ENCODE measurements at regions not wholly inside any gene's neighbourhood (a gene's known extent, or its start where the extent isn't known, plus 50 kb on each side); places are given as distances from the start of the nearest gene placed in this dataset.

DNA sequence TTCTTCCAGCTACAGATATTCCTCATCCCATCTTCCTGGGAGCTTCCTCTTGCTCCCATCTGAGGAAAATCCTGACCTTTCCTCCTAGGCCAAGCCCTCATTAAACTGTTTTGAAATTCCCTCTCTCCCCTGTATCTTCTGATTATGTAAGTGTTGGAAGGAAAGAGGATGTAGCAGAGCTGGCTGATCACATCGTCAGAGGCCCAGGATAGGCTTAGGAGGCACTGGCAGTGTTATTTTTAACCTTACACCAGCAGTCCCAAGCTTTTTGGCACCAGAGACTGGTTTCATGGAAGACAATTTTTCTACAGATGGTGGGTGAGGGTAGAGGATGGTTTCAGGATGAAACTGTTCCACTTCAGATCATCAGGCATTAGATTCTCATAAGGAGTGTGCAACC, 630.4 kb downstream of the EPHA4 start:
- TF ChIP-seq OVOL3 (tag by site-specific recombination; IDR thresholded peaks at IDR 0.05) (no peak), KLF10 (tag by site-specific recombination; IDR thresholded peaks at IDR 0.05) (no peak), ZNF10 (tag by site-specific recombination; IDR thresholded peaks at IDR 0.05) (no peak), ZBTB8A (tag by site-specific recombination; IDR thresholded peaks at IDR 0.05) (no peak), KLF16 (tag by site-specific recombination; IDR thresholded peaks at IDR 0.05) (no peak), ZNF24 (tag by site-specific recombination; IDR thresholded peaks at IDR 0.05) (no peak), ZBTB7A (tag by site-specific recombination; IDR thresholded peaks at IDR 0.05; ENCODE audit: low read depth) (no peak), MYNN (tag by site-specific recombination; IDR thresholded peaks at IDR 0.05; ENCODE audit: borderline replicate concordance) (no peak)
- TF ChIP-seq, protein P1, sequence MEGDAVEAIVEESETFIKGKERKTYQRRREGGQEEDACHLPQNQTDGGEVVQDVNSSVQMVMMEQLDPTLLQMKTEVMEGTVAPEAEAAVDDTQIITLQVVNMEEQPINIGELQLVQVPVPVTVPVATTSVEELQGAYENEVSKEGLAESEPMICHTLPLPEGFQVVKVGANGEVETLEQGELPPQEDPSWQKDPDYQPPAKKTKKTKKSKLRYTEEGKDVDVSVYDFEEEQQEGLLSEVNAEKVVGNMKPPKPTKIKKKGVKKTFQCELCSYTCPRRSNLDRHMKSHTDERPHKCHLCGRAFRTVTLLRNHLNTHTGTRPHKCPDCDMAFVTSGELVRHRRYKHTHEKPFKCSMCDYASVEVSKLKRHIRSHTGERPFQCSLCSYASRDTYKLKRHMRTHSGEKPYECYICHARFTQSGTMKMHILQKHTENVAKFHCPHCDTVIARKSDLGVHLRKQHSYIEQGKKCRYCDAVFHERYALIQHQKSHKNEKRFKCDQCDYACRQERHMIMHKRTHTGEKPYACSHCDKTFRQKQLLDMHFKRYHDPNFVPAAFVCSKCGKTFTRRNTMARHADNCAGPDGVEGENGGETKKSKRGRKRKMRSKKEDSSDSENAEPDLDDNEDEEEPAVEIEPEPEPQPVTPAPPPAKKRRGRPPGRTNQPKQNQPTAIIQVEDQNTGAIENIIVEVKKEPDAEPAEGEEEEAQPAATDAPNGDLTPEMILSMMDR (tag by site-specific recombination; IDR thresholded peaks at IDR 0.05) = no peak
- TF ChIP-seq, protein P2, sequence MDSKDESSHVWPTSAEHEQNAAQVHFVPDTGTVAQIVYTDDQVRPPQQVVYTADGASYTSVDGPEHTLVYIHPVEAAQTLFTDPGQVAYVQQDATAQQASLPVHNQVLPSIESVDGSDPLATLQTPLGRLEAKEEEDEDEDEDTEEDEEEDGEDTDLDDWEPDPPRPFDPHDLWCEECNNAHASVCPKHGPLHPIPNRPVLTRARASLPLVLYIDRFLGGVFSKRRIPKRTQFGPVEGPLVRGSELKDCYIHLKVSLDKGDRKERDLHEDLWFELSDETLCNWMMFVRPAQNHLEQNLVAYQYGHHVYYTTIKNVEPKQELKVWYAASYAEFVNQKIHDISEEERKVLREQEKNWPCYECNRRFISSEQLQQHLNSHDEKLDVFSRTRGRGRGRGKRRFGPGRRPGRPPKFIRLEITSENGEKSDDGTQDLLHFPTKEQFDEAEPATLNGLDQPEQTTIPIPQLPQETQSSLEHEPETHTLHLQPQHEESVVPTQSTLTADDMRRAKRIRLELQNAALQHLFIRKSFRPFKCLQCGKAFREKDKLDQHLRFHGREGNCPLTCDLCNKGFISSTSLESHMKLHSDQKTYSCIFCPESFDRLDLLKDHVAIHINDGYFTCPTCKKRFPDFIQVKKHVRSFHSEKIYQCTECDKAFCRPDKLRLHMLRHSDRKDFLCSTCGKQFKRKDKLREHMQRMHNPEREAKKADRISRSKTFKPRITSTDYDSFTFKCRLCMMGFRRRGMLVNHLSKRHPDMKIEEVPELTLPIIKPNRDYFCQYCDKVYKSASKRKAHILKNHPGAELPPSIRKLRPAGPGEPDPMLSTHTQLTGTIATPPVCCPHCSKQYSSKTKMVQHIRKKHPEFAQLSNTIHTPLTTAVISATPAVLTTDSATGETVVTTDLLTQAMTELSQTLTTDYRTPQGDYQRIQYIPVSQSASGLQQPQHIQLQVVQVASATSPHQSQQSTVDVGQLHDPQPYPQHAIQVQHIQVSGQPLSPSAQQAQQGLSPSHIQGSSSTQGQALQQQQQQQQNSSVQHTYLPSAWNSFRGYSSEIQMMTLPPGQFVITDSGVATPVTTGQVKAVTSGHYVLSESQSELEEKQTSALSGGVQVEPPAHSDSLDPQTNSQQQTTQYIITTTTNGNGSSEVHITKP (tag by site-specific recombination; IDR thresholded peaks at IDR 0.05) = no peak
- TF ChIP-seq, protein P3, sequence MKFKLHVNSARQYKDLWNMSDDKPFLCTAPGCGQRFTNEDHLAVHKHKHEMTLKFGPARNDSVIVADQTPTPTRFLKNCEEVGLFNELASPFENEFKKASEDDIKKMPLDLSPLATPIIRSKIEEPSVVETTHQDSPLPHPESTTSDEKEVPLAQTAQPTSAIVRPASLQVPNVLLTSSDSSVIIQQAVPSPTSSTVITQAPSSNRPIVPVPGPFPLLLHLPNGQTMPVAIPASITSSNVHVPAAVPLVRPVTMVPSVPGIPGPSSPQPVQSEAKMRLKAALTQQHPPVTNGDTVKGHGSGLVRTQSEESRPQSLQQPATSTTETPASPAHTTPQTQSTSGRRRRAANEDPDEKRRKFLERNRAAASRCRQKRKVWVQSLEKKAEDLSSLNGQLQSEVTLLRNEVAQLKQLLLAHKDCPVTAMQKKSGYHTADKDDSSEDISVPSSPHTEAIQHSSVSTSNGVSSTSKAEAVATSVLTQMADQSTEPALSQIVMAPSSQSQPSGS (tag by site-specific recombination; IDR thresholded peaks at IDR 0.05; ENCODE audit: low read depth) = no peak
- TF ChIP-seq, protein P4, sequence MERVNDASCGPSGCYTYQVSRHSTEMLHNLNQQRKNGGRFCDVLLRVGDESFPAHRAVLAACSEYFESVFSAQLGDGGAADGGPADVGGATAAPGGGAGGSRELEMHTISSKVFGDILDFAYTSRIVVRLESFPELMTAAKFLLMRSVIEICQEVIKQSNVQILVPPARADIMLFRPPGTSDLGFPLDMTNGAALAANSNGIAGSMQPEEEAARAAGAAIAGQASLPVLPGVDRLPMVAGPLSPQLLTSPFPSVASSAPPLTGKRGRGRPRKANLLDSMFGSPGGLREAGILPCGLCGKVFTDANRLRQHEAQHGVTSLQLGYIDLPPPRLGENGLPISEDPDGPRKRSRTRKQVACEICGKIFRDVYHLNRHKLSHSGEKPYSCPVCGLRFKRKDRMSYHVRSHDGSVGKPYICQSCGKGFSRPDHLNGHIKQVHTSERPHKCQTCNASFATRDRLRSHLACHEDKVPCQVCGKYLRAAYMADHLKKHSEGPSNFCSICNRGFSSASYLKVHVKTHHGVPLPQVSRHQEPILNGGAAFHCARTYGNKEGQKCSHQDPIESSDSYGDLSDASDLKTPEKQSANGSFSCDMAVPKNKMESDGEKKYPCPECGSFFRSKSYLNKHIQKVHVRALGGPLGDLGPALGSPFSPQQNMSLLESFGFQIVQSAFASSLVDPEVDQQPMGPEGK (tag by site-specific recombination; IDR thresholded peaks at IDR 0.05) = no peak
- TF ChIP-seq, protein P5, sequence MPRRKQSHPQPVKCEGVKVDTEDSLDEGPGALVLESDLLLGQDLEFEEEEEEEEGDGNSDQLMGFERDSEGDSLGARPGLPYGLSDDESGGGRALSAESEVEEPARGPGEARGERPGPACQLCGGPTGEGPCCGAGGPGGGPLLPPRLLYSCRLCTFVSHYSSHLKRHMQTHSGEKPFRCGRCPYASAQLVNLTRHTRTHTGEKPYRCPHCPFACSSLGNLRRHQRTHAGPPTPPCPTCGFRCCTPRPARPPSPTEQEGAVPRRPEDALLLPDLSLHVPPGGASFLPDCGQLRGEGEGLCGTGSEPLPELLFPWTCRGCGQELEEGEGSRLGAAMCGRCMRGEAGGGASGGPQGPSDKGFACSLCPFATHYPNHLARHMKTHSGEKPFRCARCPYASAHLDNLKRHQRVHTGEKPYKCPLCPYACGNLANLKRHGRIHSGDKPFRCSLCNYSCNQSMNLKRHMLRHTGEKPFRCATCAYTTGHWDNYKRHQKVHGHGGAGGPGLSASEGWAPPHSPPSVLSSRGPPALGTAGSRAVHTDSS (tag by site-specific recombination; IDR thresholded peaks at IDR 0.05) = no peak
